Small intestine (tissue), 7 donors: ENCODE measurements at regions not wholly inside any gene's neighbourhood (a gene's known extent, or its start where the extent isn't known, plus 50 kb on each side); places are given as distances from the start of the nearest gene placed in this dataset.

Experiments used
- DNase-seq, 2 donors: peaks; one replicate each; pipeline versions ENCODE4 v3.0.0 to v3.0.0-alpha.2; 2013
- FAIRE-seq: peaks from 2 replicates; lab custom pipeline; 2012; peaks lifted over from hg19 to GRCh38; lab: Jason Lieb, UNC
- H3K27ac ChIP-seq, 3 donors: one replicate each; pipeline ENCODE4 v1.5.1; 2013; ENCODE audit warnings: low read length in 2 of 3, mild to moderate bottlenecking in 2 of 3, control low read depth in 1 of 3, inconsistent platforms in 1 of 3, low read depth in 1 of 3, moderate library complexity in 1 of 3
- H3K27me3 ChIP-seq, 3 donors: one replicate each; pipeline ENCODE4 v1.6.1; 2013; ENCODE audit warnings: low read length in 3 of 3, inconsistent platforms in 1 of 3; ENCODE audit not compliant: control insufficient read depth in 3 of 3, insufficient read depth in 3 of 3
- H3K36me3 ChIP-seq, 3 donors: one replicate each; pipeline ENCODE4 v1.6.1; 2013; ENCODE audit warnings: low read length in 3 of 3, inconsistent platforms in 1 of 3, low read depth in 1 of 3, mild to moderate bottlenecking in 1 of 3, moderate library complexity in 1 of 3; ENCODE audit not compliant: control insufficient read depth in 3 of 3, insufficient read depth in 2 of 3
- H3K4me1 ChIP-seq, 3 donors: one replicate each; pipeline ENCODE4 v1.6.1; 2013; ENCODE audit warnings: low read length in 2 of 3, inconsistent platforms in 1 of 3, low read depth in 1 of 3, mild to moderate bottlenecking in 1 of 3, moderate library complexity in 1 of 3; ENCODE audit not compliant: control insufficient read depth in 3 of 3, insufficient read depth in 2 of 3
- H3K4me3 ChIP-seq, 3 donors: one replicate each; pipeline ENCODE4 v1.5.1; 2013; ENCODE audit warnings: low read length in 3 of 3, control low read depth in 1 of 3, inconsistent platforms in 1 of 3, low read depth in 1 of 3, mild to moderate bottlenecking in 1 of 3, moderate library complexity in 1 of 3
- H3K9me3 ChIP-seq, 2 donors: one replicate each; pipeline ENCODE4 v1.6.1; 2013; ENCODE audit warnings: low read depth in 1 of 2, low read length in 1 of 2; ENCODE audit not compliant: control insufficient read depth in 2 of 2, insufficient read depth in 1 of 2
- WGBS, 3 donors: extraction: QIAGEN DNeasy Blood & Tissue Kit; methylation state at CpG; one replicate each; pipeline ENCODE4 v1.1.7; 2013; 5-methylcytosine and 5-hydroxymethylcytosine counted together
- donor health status: healthy with polysubstance abuse.
- donor health status: control.
- donor health status: control.
- donor health status: Bipolar disorder and iron deficiency.
- donor health status: healthy.

- no peaks in the 10 kb centered on the region for H3K36me3 ChIP-seq
- DNase-seq (no peak), FAIRE-seq (no peak)
- H3K4me3 ChIP-seq = no peak overlapping the region
- no peaks in the 10 kb centered on the region for H3K4me1 ChIP-seq
- H3K27me3 ChIP-seq = peaks cover 0 to 2% (median 0%) of the 10 kb centered on the region in 3 donors
- 73 to 87% (median 77%) methylated on average over 3 of the region's 3 CpGs for WGBS, 3 donors
- H3K27ac ChIP-seq = no peak overlapping the region
- peaks cover 0 to 6% of the 10 kb centered on the region in 2 donors for H3K9me3 ChIP-seq
These were observed 318.0 kb downstream of the FBXW7 start for GRCh38 chr4:152217896-152218295.

GRCh38 chr4:152211936-152212653, 323.8 kb downstream of the FBXW7 start:
- H3K27ac ChIP-seq = no peak overlapping the region
- 45 to 57% (median 55%) methylated on average over 7 of the region's 7 CpGs for WGBS, 3 donors
- H3K4me3 ChIP-seq = no peak overlapping the region
- peaks cover 0 to 6% of the 10 kb centered on the region in 2 donors for H3K9me3 ChIP-seq
- no peaks in the 10 kb centered on the region for H3K36me3 ChIP-seq
- FAIRE-seq = no peak
- H3K27me3 ChIP-seq = peaks cover 0 to 6% (median 0%) of the 10 kb centered on the region in 3 donors
- DNase-seq = peak in 1 of 2 donors; percentile 6
- H3K4me1 ChIP-seq = no peaks in the 10 kb centered on the region

GRCh38 chr4:152209772-152210493, 326.0 kb downstream of the FBXW7 start:
- H3K4me3 ChIP-seq = no peak overlapping the region
- WGBS, 3 donors = 71 to 79% (median 74%) methylated on average over 4 of the region's 4 CpGs
- no peak for FAIRE-seq
- DNase-seq = no peak
- H3K36me3 ChIP-seq = no peaks in the 10 kb centered on the region
- peaks cover 0 to 6% (median 0%) of the 10 kb centered on the region in 3 donors for H3K27me3 ChIP-seq
- H3K27ac ChIP-seq = no peak overlapping the region
- peaks cover 0 to 2% of the 10 kb centered on the region in 2 donors for H3K9me3 ChIP-seq
- no peaks in the 10 kb centered on the region for H3K4me1 ChIP-seq

GRCh38 chr4:152207378-152207720, 328.5 kb downstream of the FBXW7 start:
- peaks cover 0 to 6% (median 0%) of the 10 kb centered on the region in 3 donors for H3K27me3 ChIP-seq
- WGBS, 3 donors = 79 to 90% (median 86%) methylated on average over 2 of the region's 2 CpGs
- H3K4me3 ChIP-seq = no peak overlapping the region
- no peak for FAIRE-seq
- DNase-seq = no peak
- no peak overlapping the region for H3K27ac ChIP-seq
- H3K36me3 ChIP-seq = no peaks in the 10 kb centered on the region
- no peaks in the 10 kb centered on the region for H3K9me3 ChIP-seq
- no peaks in the 10 kb centered on the region for H3K4me1 ChIP-seq

- DNase-seq (no peak), FAIRE-seq (no peak)
- WGBS, 3 donors = 66 to 87% (median 70%) methylated on average over 8 of the region's 8 CpGs
These were observed 329.1 kb downstream of the FBXW7 start for GRCh38 chr4:152206646-152207377.

DNA sequence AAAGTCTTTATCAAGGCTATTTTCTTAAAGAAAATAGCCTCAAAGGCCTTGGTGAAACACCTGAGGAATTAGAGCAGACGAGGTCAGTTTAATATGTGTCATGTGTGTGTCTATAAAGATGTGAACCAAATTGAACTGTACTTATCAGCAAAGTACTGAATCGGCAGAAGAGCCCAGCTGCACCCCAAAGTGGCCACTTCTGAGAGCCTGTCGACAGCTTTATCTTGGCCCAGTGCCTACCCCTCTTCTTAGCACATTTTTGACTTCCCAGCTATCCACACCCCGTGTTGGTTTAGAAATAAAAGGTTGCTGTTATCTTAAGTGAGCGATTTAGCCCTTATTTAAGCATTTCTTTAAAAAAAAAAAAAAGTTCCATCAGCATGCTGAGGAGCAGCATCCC, 329.7 kb downstream of the FBXW7 start:
- no peak for FAIRE-seq
- Histone ChIP-seq H3K4me3 (no peak overlapping the region), H3K9me3 (no peaks in the 10 kb centered on the region), H3K27me3 (peaks cover 0 to 6% (median 0%) of the 10 kb centered on the region in 3 donors), H3K4me1 (no peaks in the 10 kb centered on the region), H3K36me3 (no peaks in the 10 kb centered on the region), H3K27ac (no peak overlapping the region)
- WGBS, 3 donors = 34 to 46% (median 43%) methylated on average over 5 of the region's 5 CpGs
- no peak for DNase-seq

More at GRCh38 chr4:152206646-152207377, 329.1 kb downstream of the FBXW7 start:
- no peak overlapping the region for H3K27ac ChIP-seq
- H3K4me1 ChIP-seq = no peaks in the 10 kb centered on the region
- no peaks in the 10 kb centered on the region for H3K9me3 ChIP-seq
- no peaks in the 10 kb centered on the region for H3K36me3 ChIP-seq
- H3K27me3 ChIP-seq = peaks cover 0 to 6% (median 0%) of the 10 kb centered on the region in 3 donors
- no peak overlapping the region for H3K4me3 ChIP-seq

GRCh38 chr4:152202415-152202814, 333.5 kb downstream of the FBXW7 start:
- no peak for DNase-seq
- H3K4me3 ChIP-seq = no peak overlapping the region
- H3K9me3 ChIP-seq = no peaks in the 10 kb centered on the region
- no peak for FAIRE-seq
- H3K36me3 ChIP-seq = no peaks in the 10 kb centered on the region
- WGBS, 3 donors = 75 to 84% (median 83%) methylated on average over 3 of the region's 3 CpGs
- H3K27me3 ChIP-seq = no peaks in the 10 kb centered on the region
- H3K27ac ChIP-seq = no peak overlapping the region
- no peaks in the 10 kb centered on the region for H3K4me1 ChIP-seq
